ENCODE measurements at regions not wholly inside any gene's neighbourhood (a gene's known extent, or its start where the extent isn't known, plus 50 kb on each side); places are given as distances from the start of the nearest gene placed in this dataset.

- TF ChIP-seq RARB (CRISPR knock-in tag; IDR thresholded peaks at IDR 0.05) (no peak), ISL1 (CRISPR knock-in tag; IDR thresholded peaks at IDR 0.05) (no peak), ZFP3 (CRISPR knock-in tag; IDR thresholded peaks at IDR 0.05) (no peak), SNAI2 (CRISPR knock-in tag; IDR thresholded peaks at IDR 0.05) (no peak), CSDC2 (CRISPR knock-in tag; IDR thresholded peaks at IDR 0.05) (no peak), ZFP30 (CRISPR knock-in tag; IDR thresholded peaks at IDR 0.05) (no peak), ARNTL (CRISPR knock-in tag; IDR thresholded peaks at IDR 0.05; ENCODE audit: borderline replicate concordance, low read depth) (no peak), OSR1 (CRISPR knock-in tag; IDR thresholded peaks at IDR 0.05) (no peak), GLIS3 (CRISPR knock-in tag; IDR thresholded peaks at IDR 0.05) (no peak)
- TF ChIP-seq, protein P1, sequence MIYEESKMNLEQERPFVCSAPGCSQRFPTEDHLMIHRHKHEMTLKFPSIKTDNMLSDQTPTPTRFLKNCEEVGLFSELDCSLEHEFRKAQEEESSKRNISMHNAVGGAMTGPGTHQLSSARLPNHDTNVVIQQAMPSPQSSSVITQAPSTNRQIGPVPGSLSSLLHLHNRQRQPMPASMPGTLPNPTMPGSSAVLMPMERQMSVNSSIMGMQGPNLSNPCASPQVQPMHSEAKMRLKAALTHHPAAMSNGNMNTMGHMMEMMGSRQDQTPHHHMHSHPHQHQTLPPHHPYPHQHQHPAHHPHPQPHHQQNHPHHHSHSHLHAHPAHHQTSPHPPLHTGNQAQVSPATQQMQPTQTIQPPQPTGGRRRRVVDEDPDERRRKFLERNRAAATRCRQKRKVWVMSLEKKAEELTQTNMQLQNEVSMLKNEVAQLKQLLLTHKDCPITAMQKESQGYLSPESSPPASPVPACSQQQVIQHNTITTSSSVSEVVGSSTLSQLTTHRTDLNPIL (CRISPR knock-in tag; IDR thresholded peaks at IDR 0.05; ENCODE audit: low read depth): no peak
Observed at GRCh38 chr2:228628682-228629081, 447.2 kb upstream of the SPHKAP start.

Measured in SK-N-SH treated with all-trans-retinoic acid at 6 μM for 48 hours (cell line).